ENCODE measurements at regions not wholly inside any gene's neighbourhood (a gene's known extent, or its start where the extent isn't known, plus 50 kb on each side); places are given as distances from the start of the nearest gene placed in this dataset.
A peak's percentile ranks its signal among the peaks of the same experiment; 100 is the strongest.

GRCh38 chr5:155948576-155948975, 378.4 kb upstream of the SGCD start:
- no peak overlapping the region for H2BK120ac ChIP-seq (ENCODE audit: low read depth, low read length)
- H3K4me3 ChIP-seq (ENCODE audit: low read length in 2 of 2) = no peak overlapping the region
- H2BK5ac ChIP-seq (ENCODE audit: low read length) = no peak overlapping the region
- no peak overlapping the region for H4K91ac ChIP-seq (ENCODE audit: low read depth, low read length, poor library complexity)
- H2AK5ac ChIP-seq (ENCODE audit: low read depth, low read length) = no peak overlapping the region
- no peak overlapping the region for H3K4ac ChIP-seq (ENCODE audit: low read length)
- H2BK12ac ChIP-seq (ENCODE audit: low read length) = no peak overlapping the region
- H3K4me2 ChIP-seq (ENCODE audit: insufficient read depth, low read length, poor library complexity, severe bottlenecking) = no peak overlapping the region
- no CpG with 5 or more reads among the region's 3 CpGs for WGBS, 2 donors (ENCODE audit: extremely low coverage in 2 of 2, insufficient read length in 2 of 2, insufficient replicate concordance in 1 of 2)
- DNase-seq (ENCODE audit: low spot score) = no peak
- no peak overlapping the region for H2BK15ac ChIP-seq (ENCODE audit: low read length)
- no peak overlapping the region for H2AFZ ChIP-seq (ENCODE audit: low read length)
- no peak overlapping the region for H4K8ac ChIP-seq (ENCODE audit: low read depth, low read length)
- H3K18ac ChIP-seq (ENCODE audit: low read length) = no peak overlapping the region
- H3K79me1 ChIP-seq (ENCODE audit: low read depth, low read length) = no peaks in the 10 kb centered on the region
- no peaks in the 10 kb centered on the region for H3K27me3 ChIP-seq (ENCODE audit: control insufficient read depth in 3 of 3, insufficient read depth in 3 of 3, low read depth in 1 of 3, low read length in 3 of 3)
- H3K14ac ChIP-seq (ENCODE audit: low read length) = no peak overlapping the region
- H3K27ac ChIP-seq (replicated peaks; ENCODE audit: low read length) = no peak overlapping the region
- no peaks in the 10 kb centered on the region for H3K9me3 ChIP-seq (replicated peaks in 1 of 2; ENCODE audit: control insufficient read depth in 2 of 2, insufficient read depth in 1 of 2, low read depth in 1 of 2, low read length in 2 of 2)
- H3K9ac ChIP-seq (ENCODE audit: low read depth, low read length, poor library complexity) = no peak overlapping the region
- H3K36me3 ChIP-seq (replicated peaks in 1 of 2; ENCODE audit: control insufficient read depth in 2 of 2, insufficient read depth in 2 of 2, low read length in 2 of 2) = no peaks in the 10 kb centered on the region
- no peak overlapping the region for H3K23ac ChIP-seq (ENCODE audit: low read depth, low read length, poor library complexity)
- no peaks in the 10 kb centered on the region for H3K4me1 ChIP-seq (ENCODE audit: control insufficient read depth in 2 of 2, insufficient read depth in 1 of 2, low read depth in 1 of 2, low read length in 2 of 2)

DNA sequence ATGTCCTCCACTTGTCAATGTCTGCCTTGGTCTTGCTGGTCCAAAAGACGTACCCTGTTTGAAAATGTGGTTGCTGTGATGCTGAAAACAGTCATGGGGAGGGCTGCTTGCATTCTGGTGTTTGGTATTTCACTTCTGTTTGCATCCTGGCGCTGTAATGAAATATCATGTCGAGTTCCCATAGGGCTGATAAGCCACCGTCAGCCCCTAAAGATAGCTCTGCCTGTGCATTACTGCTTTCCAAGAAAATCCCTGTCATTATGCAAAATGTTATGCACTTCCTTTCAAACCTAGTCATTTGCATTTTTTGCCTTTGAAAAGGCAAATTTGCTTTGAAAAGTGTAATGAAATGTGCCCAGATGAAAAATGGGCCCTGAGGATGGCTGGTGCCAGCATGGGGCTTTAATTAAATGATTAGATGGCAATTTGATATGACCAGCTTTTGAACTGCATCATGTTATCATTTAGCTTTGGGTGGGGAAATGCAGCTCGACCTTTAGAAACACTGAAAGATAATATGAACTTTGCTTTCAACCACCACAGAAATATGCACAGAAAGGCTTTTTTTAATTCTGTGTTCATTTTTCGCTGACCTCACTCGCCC, 374.4 kb upstream of the SGCD start:
- no peak overlapping the region for H3K27ac ChIP-seq (replicated peaks; ENCODE audit: low read length)
- no peak overlapping the region for H3K14ac ChIP-seq (ENCODE audit: low read length)
- no peak overlapping the region for H3K9ac ChIP-seq (ENCODE audit: low read depth, low read length, poor library complexity)
- H3K27me3 ChIP-seq (ENCODE audit: control insufficient read depth in 3 of 3, insufficient read depth in 3 of 3, low read depth in 1 of 3, low read length in 3 of 3) = no peaks in the 10 kb centered on the region
- no peak overlapping the region for H3K4me2 ChIP-seq (ENCODE audit: insufficient read depth, low read length, poor library complexity, severe bottlenecking)
- no peak overlapping the region for H4K91ac ChIP-seq (ENCODE audit: low read depth, low read length, poor library complexity)
- no peak overlapping the region for H2AFZ ChIP-seq (ENCODE audit: low read length)
- H3K4me3 ChIP-seq (ENCODE audit: low read length in 2 of 2) = no peak overlapping the region
- H2BK120ac ChIP-seq (ENCODE audit: low read depth, low read length) = no peak overlapping the region
- no peak overlapping the region for H2BK15ac ChIP-seq (ENCODE audit: low read length)
- H3K4ac ChIP-seq (ENCODE audit: low read length) = no peak overlapping the region
- no CpG with 5 or more reads among the region's 7 CpGs for WGBS, 2 donors (ENCODE audit: extremely low coverage in 2 of 2, insufficient read length in 2 of 2, insufficient replicate concordance in 1 of 2)
- H2BK12ac ChIP-seq (ENCODE audit: low read length) = no peak overlapping the region
- no peaks in the 10 kb centered on the region for H3K36me3 ChIP-seq (replicated peaks in 1 of 2; ENCODE audit: control insufficient read depth in 2 of 2, insufficient read depth in 2 of 2, low read length in 2 of 2)
- H3K4me1 ChIP-seq (ENCODE audit: control insufficient read depth in 2 of 2, insufficient read depth in 1 of 2, low read depth in 1 of 2, low read length in 2 of 2) = peaks cover 0 to 2% of the 10 kb centered on the region in 2 donors
- no peak overlapping the region for H3K18ac ChIP-seq (ENCODE audit: low read length)
- DNase-seq (ENCODE audit: low spot score) = no peak
- H3K9me3 ChIP-seq (replicated peaks in 1 of 2; ENCODE audit: control insufficient read depth in 2 of 2, insufficient read depth in 1 of 2, low read depth in 1 of 2, low read length in 2 of 2) = no peaks in the 10 kb centered on the region
- no peak overlapping the region for H3K23ac ChIP-seq (ENCODE audit: low read depth, low read length, poor library complexity)
- H2BK5ac ChIP-seq (ENCODE audit: low read length) = no peak overlapping the region
- no peak overlapping the region for H2AK5ac ChIP-seq (ENCODE audit: low read depth, low read length)
- no peak overlapping the region for H4K8ac ChIP-seq (ENCODE audit: low read depth, low read length)
- H3K79me1 ChIP-seq (ENCODE audit: low read depth, low read length) = no peaks in the 10 kb centered on the region

- Histone ChIP-seq H4K8ac (ENCODE audit: low read depth, low read length) (no peak overlapping the region), H3K4ac (ENCODE audit: low read length) (no peak overlapping the region), H3K23ac (ENCODE audit: low read depth, low read length, poor library complexity) (no peak overlapping the region), H4K91ac (ENCODE audit: low read depth, low read length, poor library complexity) (no peak overlapping the region), H3K14ac (ENCODE audit: low read length) (no peak overlapping the region), H2BK12ac (ENCODE audit: low read length) (no peak overlapping the region), H2BK5ac (ENCODE audit: low read length) (no peak overlapping the region), H3K27ac (replicated peaks; ENCODE audit: low read length) (peak overlapping the region; percentile 7), H3K9me3 (replicated peaks in 1 of 2; ENCODE audit: control insufficient read depth in 2 of 2, insufficient read depth in 1 of 2, low read depth in 1 of 2, low read length in 2 of 2) (no peaks in the 10 kb centered on the region), H2BK15ac (ENCODE audit: low read length) (no peak overlapping the region), H2BK120ac (ENCODE audit: low read depth, low read length) (no peak overlapping the region), H2AK5ac (ENCODE audit: low read depth, low read length) (no peak overlapping the region), H3K4me1 (ENCODE audit: control insufficient read depth in 2 of 2, insufficient read depth in 1 of 2, low read depth in 1 of 2, low read length in 2 of 2) (peaks cover 0 to 2% of the 10 kb centered on the region in 2 donors), H3K79me1 (ENCODE audit: low read depth, low read length) (no peaks in the 10 kb centered on the region), H3K4me2 (ENCODE audit: insufficient read depth, low read length, poor library complexity, severe bottlenecking) (no peak overlapping the region), H3K4me3 (ENCODE audit: low read length in 2 of 2) (no peak overlapping the region), H3K9ac (ENCODE audit: low read depth, low read length, poor library complexity) (no peak overlapping the region), H3K27me3 (ENCODE audit: control insufficient read depth in 3 of 3, insufficient read depth in 3 of 3, low read depth in 1 of 3, low read length in 3 of 3) (no peaks in the 10 kb centered on the region), H2AFZ (ENCODE audit: low read length) (no peak overlapping the region), H3K36me3 (replicated peaks in 1 of 2; ENCODE audit: control insufficient read depth in 2 of 2, insufficient read depth in 2 of 2, low read length in 2 of 2) (no peaks in the 10 kb centered on the region), H3K18ac (ENCODE audit: low read length) (no peak overlapping the region)
- no CpG with 5 or more reads among the region's 1 CpG for WGBS, 2 donors (ENCODE audit: extremely low coverage in 2 of 2, insufficient read length in 2 of 2, insufficient replicate concordance in 1 of 2)
- DNase-seq (ENCODE audit: low spot score) = no peak
Observed at GRCh38 chr5:155953335-155953734, 373.6 kb upstream of the SGCD start.

GRCh38 chr5:155954701-155955445, 372.1 kb upstream of the SGCD start:
- Histone ChIP-seq H3K14ac (ENCODE audit: low read length) (no peak overlapping the region), H3K9me3 (replicated peaks in 1 of 2; ENCODE audit: control insufficient read depth in 2 of 2, insufficient read depth in 1 of 2, low read depth in 1 of 2, low read length in 2 of 2) (no peaks in the 10 kb centered on the region), H3K27ac (replicated peaks; ENCODE audit: low read length) (no peak overlapping the region)

More at GRCh38 chr5:155954701-155955445, 372.1 kb upstream of the SGCD start:
- no CpG with 5 or more reads among the region's 6 CpGs for WGBS, 2 donors (ENCODE audit: extremely low coverage in 2 of 2, insufficient read length in 2 of 2, insufficient replicate concordance in 1 of 2)
- Histone ChIP-seq H3K4me1 (ENCODE audit: control insufficient read depth in 2 of 2, insufficient read depth in 1 of 2, low read depth in 1 of 2, low read length in 2 of 2) (peaks cover 0 to 2% of the 10 kb centered on the region in 2 donors), H2BK12ac (ENCODE audit: low read length) (no peak overlapping the region), H4K8ac (ENCODE audit: low read depth, low read length) (no peak overlapping the region), H2BK5ac (ENCODE audit: low read length) (no peak overlapping the region), H2BK15ac (ENCODE audit: low read length) (no peak overlapping the region), H3K4me2 (ENCODE audit: insufficient read depth, low read length, poor library complexity, severe bottlenecking) (no peak overlapping the region), H3K9ac (ENCODE audit: low read depth, low read length, poor library complexity) (no peak overlapping the region), H3K36me3 (replicated peaks in 1 of 2; ENCODE audit: control insufficient read depth in 2 of 2, insufficient read depth in 2 of 2, low read length in 2 of 2) (no peaks in the 10 kb centered on the region), H2BK120ac (ENCODE audit: low read depth, low read length) (no peak overlapping the region), H4K91ac (ENCODE audit: low read depth, low read length, poor library complexity) (no peak overlapping the region), H3K23ac (ENCODE audit: low read depth, low read length, poor library complexity) (no peak overlapping the region), H2AFZ (ENCODE audit: low read length) (no peak overlapping the region), H3K79me1 (ENCODE audit: low read depth, low read length) (no peaks in the 10 kb centered on the region), H2AK5ac (ENCODE audit: low read depth, low read length) (no peak overlapping the region), H3K27me3 (ENCODE audit: control insufficient read depth in 3 of 3, insufficient read depth in 3 of 3, low read depth in 1 of 3, low read length in 3 of 3) (no peaks in the 10 kb centered on the region), H3K4ac (ENCODE audit: low read length) (no peak overlapping the region), H3K4me3 (ENCODE audit: low read length in 2 of 2) (no peak overlapping the region), H3K18ac (ENCODE audit: low read length) (no peak overlapping the region)
- DNase-seq (ENCODE audit: low spot score) = no peak
